GM12878 (cell line): ENCODE measurements at regions not wholly inside any gene's neighbourhood (a gene's known extent, or its start where the extent isn't known, plus 50 kb on each side); places are given as distances from the start of the nearest gene placed in this dataset.

Experiments
- CTCF ChIP-seq, 3 experiments: IDR thresholded peaks in 2 of 3; conservative IDR thresholded peaks in 1 of 3; 2 replicates each; pipeline ENCODE4 v1.5.1; 2011; ENCODE audit warnings: low read depth in 3 of 3, low read length in 3 of 3, mild to moderate bottlenecking in 3 of 3, control low read depth in 2 of 3, moderate library complexity in 2 of 3, inconsistent platforms in 1 of 3, mixed read lengths in 1 of 3; ENCODE audit not compliant: control insufficient read depth in 2 of 3, insufficient read depth in 1 of 3; ENCODE audit errors: extremely low read depth in 1 of 3
- ESRRA ChIP-seq: IDR thresholded peaks from 2 replicates; pipeline ENCODE4 v1.6.1; 2012; ENCODE audit warnings: mild to moderate bottlenecking, low read length, improper control_type of control experiment
- HDAC2 ChIP-seq: fragments of 200-600 bp; sonication (generic); IDR thresholded peaks from 2 replicates; pipeline ENCODE4 v1.6.1; 2017
- MAX ChIP-seq: IDR thresholded peaks from 2 replicates; pipeline ENCODE4 v1.6.1; 2012; ENCODE audit warnings: low read depth, low read length, improper control_type of control experiment
- NR2C2 ChIP-seq: IDR thresholded peaks from 2 replicates; pipeline ENCODE4 v1.6.1; 2011; ENCODE audit warnings: borderline replicate concordance, low read depth; ENCODE audit not compliant: control insufficient read depth, insufficient read length
- PKNOX1 ChIP-seq: fragments of 450-650 bp; IDR thresholded peaks from 2 replicates; pipeline ENCODE4 v1.6.1; 2016; ENCODE audit warnings: mild to moderate bottlenecking
- USF1 ChIP-seq: IDR thresholded peaks from 2 replicates; pipeline ENCODE4 v1.6.1; 2011; ENCODE audit warnings: borderline replicate concordance, low read depth, mild to moderate bottlenecking, moderate library complexity, mixed read lengths, low read length; ENCODE audit not compliant: insufficient read depth; ENCODE audit errors: extremely low read length
- ZBTB40 ChIP-seq: fragments of 450-650 bp; IDR thresholded peaks from 2 replicates; pipeline ENCODE4 v1.6.1; 2016; ENCODE audit warnings: mild to moderate bottlenecking, moderate library complexity, borderline replicate concordance

- no peak for TF ChIP-seq ESRRA
- TF ChIP-seq HDAC2, result no peak
- no peak for TF ChIP-seq USF1
- no peak for TF ChIP-seq ZBTB40
- TF ChIP-seq CTCF (IDR thresholded peaks at IDR 0.05 in 2 of 3, conservative IDR thresholded peaks at IDR 0.05 in 1 of 3; ENCODE audit: control insufficient read depth in 2 of 3, extremely low read depth in 1 of 3, insufficient read depth in 1 of 3, low read depth in 3 of 3, low read length in 3 of 3), result no peak
- TF ChIP-seq PKNOX1, result no peak
- TF ChIP-seq MAX, result no peak
- TF ChIP-seq NR2C2, result no peak
Observed at GRCh38 chr11:92765082-92765840, 204.2 kb upstream of the MTNR1B start.
